GM21526 (cell line): ENCODE measurements at regions not wholly inside any gene's neighbourhood (a gene's known extent, or its start where the extent isn't known, plus 50 kb on each side); places are given as distances from the start of the nearest gene placed in this dataset.
"Not testable (repeated sequence)": the region's sequence is repeated elsewhere in the genome, so short reads cannot be mapped to it uniquely, and the experiment has no call there.

Source experiments
- ATAC-seq: cut with Tn5 transposase; IDR thresholded peaks from one replicate; pipeline ENCODE4 v1.9.1; 2021; ENCODE audit warnings: moderate library complexity; ENCODE audit not compliant: unreplicated experiment, low FRiP score

GRCh38 chr20:56723331-56723730 is 94.2 kb downstream of the TFAP2C start:
- ATAC-seq = no peak

- ATAC-seq = no peak
These were observed 95.2 kb downstream of the TFAP2C start for GRCh38 chr20:56724241-56724757.

GRCh38 chr20:56730003-56730402 is 100.9 kb downstream of the TFAP2C start:
- no peak for ATAC-seq

GRCh38 chr20:56730996-56731395 is 101.9 kb downstream of the TFAP2C start:
- ATAC-seq = no peak

GRCh38 chr20:56731476-56731875 is 102.4 kb downstream of the TFAP2C start:
- no peak for ATAC-seq

- ATAC-seq = no peak
These were observed 104.9 kb downstream of the TFAP2C start for GRCh38 chr20:56733967-56734366.

- ATAC-seq = no peak
These were observed 106.1 kb downstream of the TFAP2C start for GRCh38 chr20:56735084-56735642.

- no peak for ATAC-seq
These were observed 107.3 kb downstream of the TFAP2C start for GRCh38 chr20:56736285-56736857.

- not testable (repeated sequence) for ATAC-seq
These were observed 115.3 kb downstream of the TFAP2C start for GRCh38 chr20:56744325-56744821.

- ATAC-seq = no peak
These were observed 119.6 kb downstream of the TFAP2C start for GRCh38 chr20:56748476-56749377.

GRCh38 chr20:56750430-56750829 is 121.3 kb downstream of the TFAP2C start:
- ATAC-seq = no peak

- no peak for ATAC-seq
These were observed 123.2 kb downstream of the TFAP2C start for GRCh38 chr20:56752274-56752673.

GRCh38 chr20:56755201-56755600 is 126.1 kb downstream of the TFAP2C start:
- ATAC-seq = no peak

- not testable (repeated sequence) for ATAC-seq
These were observed 127.6 kb downstream of the TFAP2C start for GRCh38 chr20:56756658-56757057.

GRCh38 chr20:56758706-56759105 is 129.6 kb downstream of the TFAP2C start:
- no peak for ATAC-seq

- ATAC-seq = no peak
These were observed 130.7 kb downstream of the TFAP2C start for GRCh38 chr20:56759741-56760278.

GRCh38 chr20:56760610-56761009 is 131.5 kb downstream of the TFAP2C start:
- ATAC-seq = no peak

- ATAC-seq = no peak
These were observed 132.3 kb downstream of the TFAP2C start for GRCh38 chr20:56761393-56761792.

- no peak for ATAC-seq
These were observed 133.3 kb downstream of the TFAP2C start for GRCh38 chr20:56762401-56762800.

- no peak for ATAC-seq
These were observed 133.7 kb downstream of the TFAP2C start for GRCh38 chr20:56762829-56763228.

GRCh38 chr20:56764671-56765070 is 135.6 kb downstream of the TFAP2C start:
- ATAC-seq = no peak
